Spleen (tissue), 7 donors: ENCODE measurements at regions not wholly inside any gene's neighbourhood (a gene's known extent, or its start where the extent isn't known, plus 50 kb on each side); places are given as distances from the start of the nearest gene placed in this dataset.

Source experiments
- POLR2AphosphoS5 ChIP-seq, 3 donors: sonication (generic); formaldehyde crosslinking; IDR thresholded peaks; one replicate each; pipeline ENCODE4 v1.5.1; 2017; ENCODE audit warnings: antibody characterized with exemption in 3 of 3
- TF ChIP-seq, protein P1 (sequence below), 11 experiments: fragments of 200-600 bp in 7 of 11; fragments of 450-650 bp in 4 of 11; sonication (generic) in 4 of 11; IDR thresholded peaks in 8 of 11; conservative IDR thresholded peaks in 3 of 11; 1 replicate in 7 of 11; 2 replicates in 4 of 11; pipeline versions ENCODE4 v1.4.0 to v1.8.0; 2016 to 2021; ENCODE audit warnings: antibody characterized with exemption in 11 of 11, inconsistent platforms in 4 of 11, mild to moderate bottlenecking in 1 of 11
- donor health status: DM: no; HTN: no; CAD: no; lungs with moderate emphysema.
- donor health status: DM: no; HTN: no; CAD: no.
- donor health status: DM: no; HTN: no; CAD: no.

DNA sequence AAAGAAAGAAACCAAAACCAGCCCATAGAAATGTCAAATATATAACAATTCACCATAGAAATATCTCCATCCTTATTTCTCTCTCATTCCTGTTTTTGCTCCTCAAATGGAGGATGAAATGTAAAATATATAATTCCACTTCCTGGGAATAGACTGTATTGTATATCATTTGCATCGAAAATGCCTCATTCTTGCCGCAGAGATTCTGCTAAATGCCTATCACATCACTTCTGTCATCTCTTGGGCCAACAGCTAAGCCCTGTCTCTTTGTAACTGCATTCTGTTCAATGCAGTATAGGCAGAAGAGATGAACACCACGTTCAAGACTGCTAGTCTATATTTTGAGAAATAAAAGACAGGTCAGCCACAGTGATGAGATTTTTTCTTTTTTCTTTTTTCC is 956.3 kb upstream of the SOX9 start:
- no peak for TF ChIP-seq POLR2AphosphoS5 (IDR thresholded peaks at IDR 0.05)
- TF ChIP-seq, protein P1, sequence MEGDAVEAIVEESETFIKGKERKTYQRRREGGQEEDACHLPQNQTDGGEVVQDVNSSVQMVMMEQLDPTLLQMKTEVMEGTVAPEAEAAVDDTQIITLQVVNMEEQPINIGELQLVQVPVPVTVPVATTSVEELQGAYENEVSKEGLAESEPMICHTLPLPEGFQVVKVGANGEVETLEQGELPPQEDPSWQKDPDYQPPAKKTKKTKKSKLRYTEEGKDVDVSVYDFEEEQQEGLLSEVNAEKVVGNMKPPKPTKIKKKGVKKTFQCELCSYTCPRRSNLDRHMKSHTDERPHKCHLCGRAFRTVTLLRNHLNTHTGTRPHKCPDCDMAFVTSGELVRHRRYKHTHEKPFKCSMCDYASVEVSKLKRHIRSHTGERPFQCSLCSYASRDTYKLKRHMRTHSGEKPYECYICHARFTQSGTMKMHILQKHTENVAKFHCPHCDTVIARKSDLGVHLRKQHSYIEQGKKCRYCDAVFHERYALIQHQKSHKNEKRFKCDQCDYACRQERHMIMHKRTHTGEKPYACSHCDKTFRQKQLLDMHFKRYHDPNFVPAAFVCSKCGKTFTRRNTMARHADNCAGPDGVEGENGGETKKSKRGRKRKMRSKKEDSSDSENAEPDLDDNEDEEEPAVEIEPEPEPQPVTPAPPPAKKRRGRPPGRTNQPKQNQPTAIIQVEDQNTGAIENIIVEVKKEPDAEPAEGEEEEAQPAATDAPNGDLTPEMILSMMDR (IDR thresholded peaks at IDR 0.05 in 8 of 11, conservative IDR thresholded peaks at IDR 0.05 in 3 of 11) = no peak
